ENCODE measurements at regions not wholly inside any gene's neighbourhood (a gene's known extent, or its start where the extent isn't known, plus 50 kb on each side); places are given as distances from the start of the nearest gene placed in this dataset.

DNA sequence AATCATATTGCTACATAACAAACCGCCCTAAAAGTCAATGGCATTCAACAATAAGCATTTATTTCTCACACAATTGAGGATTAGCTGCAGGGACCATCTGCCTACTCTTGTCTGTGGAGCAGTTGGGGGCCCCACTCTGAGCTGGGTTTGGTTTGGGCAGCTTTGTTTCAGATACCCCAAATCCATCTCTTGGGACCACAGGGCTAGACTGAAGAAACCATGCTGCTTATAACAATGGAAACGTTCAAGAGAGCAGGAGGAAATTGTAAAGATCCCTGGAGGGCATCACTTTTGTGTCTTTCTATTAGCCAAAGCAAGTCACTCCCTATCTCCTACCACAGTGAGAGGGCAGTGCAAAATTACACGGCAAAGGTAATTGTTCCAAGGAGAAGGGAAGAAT, 146.5 kb upstream of the MGAT5 start:
- H3K4me1 ChIP-seq, result no peaks in the 10 kb centered on the region
- H3K9me3 ChIP-seq, result no peaks in the 10 kb centered on the region
- no peaks in the 10 kb centered on the region for H3K36me3 ChIP-seq
- no peaks in the 10 kb centered on the region for H3K27me3 ChIP-seq
- no peak overlapping the region for H3K4me3 ChIP-seq
- DNase-seq (ENCODE audit: low spot score in 2 of 2), result no peak
- no peak for TF ChIP-seq CTCF (IDR thresholded peaks at IDR 0.05)
- no peak overlapping the region for H3K27ac ChIP-seq
- intact Hi-C loops (cut with DNase I), result no loop called here

DNA sequence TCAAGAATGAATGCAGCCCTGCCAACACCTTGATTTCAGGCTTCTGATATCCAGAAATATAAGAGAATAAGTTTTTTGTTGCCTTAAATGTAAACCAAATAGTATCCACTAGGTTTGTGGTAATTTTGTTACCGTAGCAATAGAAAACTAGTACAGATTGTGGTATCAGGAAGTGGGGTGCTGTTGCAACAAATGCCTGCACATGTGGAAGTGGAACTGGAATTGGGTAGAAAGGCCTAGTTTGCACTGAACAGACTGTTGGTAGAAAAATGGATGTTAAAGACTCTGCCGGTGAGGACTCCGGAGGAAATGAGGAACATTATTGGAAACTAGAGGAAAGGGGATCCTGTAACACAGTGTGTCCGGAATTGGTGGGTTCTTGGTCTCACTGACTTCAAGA, 145.8 kb upstream of the MGAT5 start:
- Histone ChIP-seq H3K4me1 (no peaks in the 10 kb centered on the region), H3K27me3 (no peaks in the 10 kb centered on the region), H3K9me3 (no peaks in the 10 kb centered on the region), H3K4me3 (no peak overlapping the region), H3K36me3 (no peaks in the 10 kb centered on the region), H3K27ac (no peak overlapping the region)
- TF ChIP-seq CTCF (IDR thresholded peaks at IDR 0.05), result no peak
- no peak for DNase-seq (ENCODE audit: low spot score in 2 of 2)
- intact Hi-C loops (cut with DNase I), result no loop called here

DNA sequence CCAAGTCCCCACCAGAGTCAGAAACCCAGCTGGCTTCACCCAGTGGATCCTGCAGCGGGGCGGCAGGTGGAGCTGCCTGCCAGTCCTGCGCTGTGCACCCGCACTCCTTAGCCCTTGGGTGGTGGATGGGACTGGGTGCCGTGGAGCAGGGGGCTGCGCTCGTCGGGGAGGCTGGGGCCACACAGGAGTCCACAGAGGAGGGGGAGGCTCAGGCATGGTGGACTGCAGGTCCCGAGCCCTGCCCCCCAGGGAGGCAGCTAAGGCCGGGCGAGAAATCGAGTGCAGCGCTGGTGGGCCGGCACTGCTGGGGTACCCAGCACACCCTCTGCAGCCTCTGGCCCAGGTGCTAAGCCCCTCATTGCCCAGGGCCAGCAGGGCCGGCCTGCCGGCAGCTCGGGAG, 144.6 kb upstream of the MGAT5 start:
- no peaks in the 10 kb centered on the region for H3K27me3 ChIP-seq
- TF ChIP-seq CTCF (IDR thresholded peaks at IDR 0.05), result no peak
- no peaks in the 10 kb centered on the region for H3K4me1 ChIP-seq
- H3K4me3 ChIP-seq, result no peak overlapping the region
- no peaks in the 10 kb centered on the region for H3K36me3 ChIP-seq
- no peaks in the 10 kb centered on the region for H3K9me3 ChIP-seq
- intact Hi-C loops (cut with DNase I), result no loop called here
- no peak overlapping the region for H3K27ac ChIP-seq
- no peak for DNase-seq (ENCODE audit: low spot score in 2 of 2)

- no peaks in the 10 kb centered on the region for H3K27me3 ChIP-seq
- no peaks in the 10 kb centered on the region for H3K36me3 ChIP-seq
- intact Hi-C loops (cut with DNase I), result no loop called here
- no peaks in the 10 kb centered on the region for H3K9me3 ChIP-seq
- H3K27ac ChIP-seq, result no peak overlapping the region
- no peaks in the 10 kb centered on the region for H3K4me1 ChIP-seq
- DNase-seq (ENCODE audit: low spot score in 2 of 2), result no peak
- H3K4me3 ChIP-seq, result no peak overlapping the region
- no peak for TF ChIP-seq CTCF (IDR thresholded peaks at IDR 0.05)
Observed at GRCh38 chr2:134109725-134110124, 144.1 kb upstream of the MGAT5 start.

DNA sequence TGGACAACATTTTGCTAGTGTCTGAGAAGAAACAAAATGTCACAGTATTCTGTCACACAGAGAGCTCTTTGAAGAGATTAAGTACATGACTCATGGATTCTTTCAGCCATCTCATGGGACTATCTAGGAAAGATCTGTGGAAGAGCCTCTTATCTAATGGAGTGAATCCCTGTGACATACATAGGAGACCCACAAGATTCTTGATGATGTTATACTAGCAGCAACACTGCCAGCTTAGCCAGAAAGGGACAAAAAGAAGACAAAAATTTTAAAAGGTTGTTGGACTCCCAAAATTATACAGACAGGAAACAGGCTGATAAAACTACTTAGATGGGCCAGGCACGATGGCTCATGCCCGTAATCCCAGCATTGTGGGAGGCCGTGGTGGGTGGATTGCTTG, 143.3 kb upstream of the MGAT5 start:
- Histone ChIP-seq H3K27me3 (no peaks in the 10 kb centered on the region), H3K9me3 (no peaks in the 10 kb centered on the region), H3K4me1 (no peaks in the 10 kb centered on the region), H3K36me3 (no peaks in the 10 kb centered on the region), H3K27ac (no peak overlapping the region), H3K4me3 (no peak overlapping the region)
- no peak for DNase-seq (ENCODE audit: low spot score in 2 of 2)
- TF ChIP-seq CTCF (IDR thresholded peaks at IDR 0.05), result no peak
- intact Hi-C loops (cut with DNase I), result no loop called here

DNA sequence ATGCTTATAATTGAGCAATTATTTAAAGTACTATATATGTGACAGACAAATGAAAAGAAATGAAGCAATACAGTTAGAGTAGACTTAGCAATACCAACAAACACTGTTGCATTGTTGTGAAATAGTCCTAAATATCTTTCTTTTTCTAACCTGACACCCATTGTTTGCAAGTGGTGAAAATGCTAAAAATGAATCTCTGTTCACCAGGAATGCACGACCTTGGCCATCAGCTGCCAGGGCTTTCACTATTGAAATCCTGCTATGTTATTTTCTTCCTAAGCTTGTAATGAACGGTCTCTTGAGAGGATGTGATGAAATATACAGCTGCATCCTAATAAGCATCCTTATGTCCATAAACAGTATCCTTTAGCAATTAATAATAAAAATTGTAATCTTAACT, 136.2 kb upstream of the MGAT5 start:
- DNase-seq (ENCODE audit: low spot score in 2 of 2), result no peak
- H3K27me3 ChIP-seq, result no peaks in the 10 kb centered on the region
- peaks cover 7 to 19% of the 10 kb centered on the region in 2 donors for H3K4me1 ChIP-seq
- no peak overlapping the region for H3K27ac ChIP-seq
- no peak for TF ChIP-seq CTCF (IDR thresholded peaks at IDR 0.05)
- no peaks in the 10 kb centered on the region for H3K36me3 ChIP-seq
- intact Hi-C loops (cut with DNase I), result loop anchor here (1.0 to 5.0 kb wide), 5 partner anchors 75 to 295 kb away; no protein-coding TSS in a partner anchor
- no peaks in the 10 kb centered on the region for H3K9me3 ChIP-seq
- H3K4me3 ChIP-seq, result no peak overlapping the region
